ENCODE measurements at regions not wholly inside any gene's neighbourhood (a gene's known extent, or its start where the extent isn't known, plus 50 kb on each side); places are given as distances from the start of the nearest gene placed in this dataset.

GRCh38 chr1:95553595-95553994, 319.6 kb downstream of the RWDD3 start:
- H3K27me3 ChIP-seq (ENCODE audit: control insufficient read depth in 2 of 2, insufficient read depth in 2 of 2, low read length in 2 of 2) = no peaks in the 10 kb centered on the region
- H3K4me3 ChIP-seq (replicated peaks in 1 of 3; ENCODE audit: low read depth in 2 of 3, low read length in 3 of 3) = no peak overlapping the region
- no peak overlapping the region for H3K4me2 ChIP-seq (replicated peaks; ENCODE audit: extremely low read depth, low read length, poor library complexity, severe bottlenecking)
- H3K27ac ChIP-seq (ENCODE audit: low read depth in 1 of 2, low read length in 2 of 2) = no peak overlapping the region
- intact Hi-C loops (cut with micrococcal nuclease) = no loop called here
- peaks cover 11 to 21% of the 10 kb centered on the region in 2 donors for H3K9me3 ChIP-seq (replicated peaks in 1 of 2; ENCODE audit: control insufficient read depth in 1 of 2, insufficient read depth in 1 of 2, low read length in 2 of 2)
- H3K36me3 ChIP-seq (replicated peaks in 1 of 2; ENCODE audit: control insufficient read depth in 1 of 2, insufficient read depth in 2 of 2, low read length in 2 of 2) = no peaks in the 10 kb centered on the region
- DNase-seq = no peak
- H4K20me1 ChIP-seq (ENCODE audit: insufficient read depth, low read length) = no peaks in the 10 kb centered on the region
- Mint-ChIP-seq H3K9me3 (peaks cover 9 to 28% (median 13%) of the 10 kb centered on the region in 7 donors), H3K27ac (no peak overlapping the region), H3K27me3 (ENCODE audit: low read depth in 3 of 3) (no peaks in the 10 kb centered on the region), H3K4me3 (no peak overlapping the region), H3K36me3 (no peaks in the 10 kb centered on the region), H3K4me1 (no peaks in the 10 kb centered on the region)
- no peak overlapping the region for H3K9ac ChIP-seq (ENCODE audit: insufficient read depth, low read length, poor library complexity, severe bottlenecking)
- no peaks in the 10 kb centered on the region for H3K79me2 ChIP-seq (ENCODE audit: insufficient read depth, low read length)
- 94% methylated on average over 4 of the region's 5 CpGs for WGBS (ENCODE audit: insufficient coverage)
- TF ChIP-seq CTCF (IDR thresholded peaks at IDR 0.05) = no peak
- H3K4me1 ChIP-seq (ENCODE audit: control insufficient read depth in 1 of 2, insufficient read depth in 2 of 2, low read length in 2 of 2) = no peaks in the 10 kb centered on the region
- H2AFZ ChIP-seq (ENCODE audit: insufficient read depth, low read depth, low read length, poor library complexity, severe bottlenecking) = no peak overlapping the region

GRCh38 chr1:95554408-95554807, 320.4 kb downstream of the RWDD3 start:
- Histone ChIP-seq H3K36me3 (replicated peaks in 1 of 2; ENCODE audit: control insufficient read depth in 1 of 2, insufficient read depth in 2 of 2, low read length in 2 of 2) (no peaks in the 10 kb centered on the region), H3K9ac (ENCODE audit: insufficient read depth, low read length, poor library complexity, severe bottlenecking) (no peak overlapping the region), H3K4me2 (replicated peaks; ENCODE audit: extremely low read depth, low read length, poor library complexity, severe bottlenecking) (no peak overlapping the region), H3K79me2 (ENCODE audit: insufficient read depth, low read length) (no peaks in the 10 kb centered on the region), H3K9me3 (replicated peaks in 1 of 2; ENCODE audit: control insufficient read depth in 1 of 2, insufficient read depth in 1 of 2, low read length in 2 of 2) (peaks cover 17 to 28% of the 10 kb centered on the region in 2 donors), H2AFZ (ENCODE audit: insufficient read depth, low read depth, low read length, poor library complexity, severe bottlenecking) (no peak overlapping the region), H3K27me3 (ENCODE audit: control insufficient read depth in 2 of 2, insufficient read depth in 2 of 2, low read length in 2 of 2) (no peaks in the 10 kb centered on the region), H3K4me1 (ENCODE audit: control insufficient read depth in 1 of 2, insufficient read depth in 2 of 2, low read length in 2 of 2) (no peaks in the 10 kb centered on the region), H4K20me1 (ENCODE audit: insufficient read depth, low read length) (no peaks in the 10 kb centered on the region), H3K27ac (ENCODE audit: low read depth in 1 of 2, low read length in 2 of 2) (no peak overlapping the region), H3K4me3 (replicated peaks in 1 of 3; ENCODE audit: low read depth in 2 of 3, low read length in 3 of 3) (no peak overlapping the region)
- no peak overlapping the region for H3K27ac Mint-ChIP-seq
- intact Hi-C loops (cut with micrococcal nuclease) = no loop called here
- WGBS (ENCODE audit: insufficient coverage) = no CpG with 5 or more reads among the region's 2 CpGs
- no peaks in the 10 kb centered on the region for H3K4me1 Mint-ChIP-seq
- no peaks in the 10 kb centered on the region for H3K27me3 Mint-ChIP-seq (ENCODE audit: low read depth in 3 of 3)
- no peaks in the 10 kb centered on the region for H3K36me3 Mint-ChIP-seq
- DNase-seq = no peak
- peaks cover 11 to 33% (median 15%) of the 10 kb centered on the region in 7 donors for H3K9me3 Mint-ChIP-seq
- TF ChIP-seq CTCF (IDR thresholded peaks at IDR 0.05) = no peak
- H3K4me3 Mint-ChIP-seq = no peak overlapping the region

Measured in CD14-positive monocyte (primary cell).